Myocyte (in vitro differentiated cells): ENCODE measurements at regions not wholly inside any gene's neighbourhood (a gene's known extent, or its start where the extent isn't known, plus 50 kb on each side); places are given as distances from the start of the nearest gene placed in this dataset.

ENCODE experiments used
- DNase-seq: peaks from one replicate; pipeline ENCODE4 v3.0.0-alpha.2; 2012; ENCODE audit warnings: low read depth

DNA sequence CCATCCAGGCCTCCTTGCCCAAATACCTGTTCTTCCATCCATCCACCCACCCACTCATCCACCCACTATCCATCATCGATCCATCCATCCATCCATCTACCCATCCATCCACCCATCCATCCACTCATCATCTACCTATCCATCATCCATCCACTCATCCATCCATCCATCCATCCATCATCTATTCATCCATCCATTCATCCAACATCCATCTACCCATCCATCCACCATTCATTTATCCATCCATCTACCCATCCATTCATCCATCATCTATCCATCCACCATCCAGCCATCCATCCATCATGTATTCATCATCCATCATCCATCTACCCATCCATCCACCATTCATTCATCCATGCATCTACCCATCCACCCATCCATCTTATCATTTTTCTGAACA is 413.2 kb downstream of the CTTN start:
- DNase-seq: no peak

DNA sequence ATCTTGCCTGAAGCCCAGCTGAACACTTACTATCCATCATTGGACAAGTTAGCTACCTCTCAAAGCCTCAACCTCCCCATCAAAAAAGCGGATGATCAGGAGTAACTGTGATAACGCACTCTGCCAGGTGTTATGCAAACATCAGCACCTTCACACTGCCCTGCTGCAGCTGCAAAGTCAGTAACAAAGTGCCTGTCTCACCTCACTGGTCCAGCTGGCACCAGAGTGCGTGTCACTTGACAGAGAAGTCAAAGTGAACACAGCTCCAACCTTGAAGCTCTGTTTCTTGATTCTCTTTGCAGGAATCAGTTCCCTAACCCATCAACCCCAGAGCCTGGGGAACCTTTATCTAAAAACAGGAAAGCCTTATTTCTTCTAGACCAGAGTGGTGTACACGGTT is 413.6 kb downstream of the CTTN start:
- no peak for DNase-seq

- DNase-seq: no peak
Observed at GRCh38 chr11:70812472-70812871, 414.1 kb downstream of the CTTN start.

GRCh38 chr11:70813651-70814050 is 415.3 kb downstream of the CTTN start:
- DNase-seq: no peak

DNA sequence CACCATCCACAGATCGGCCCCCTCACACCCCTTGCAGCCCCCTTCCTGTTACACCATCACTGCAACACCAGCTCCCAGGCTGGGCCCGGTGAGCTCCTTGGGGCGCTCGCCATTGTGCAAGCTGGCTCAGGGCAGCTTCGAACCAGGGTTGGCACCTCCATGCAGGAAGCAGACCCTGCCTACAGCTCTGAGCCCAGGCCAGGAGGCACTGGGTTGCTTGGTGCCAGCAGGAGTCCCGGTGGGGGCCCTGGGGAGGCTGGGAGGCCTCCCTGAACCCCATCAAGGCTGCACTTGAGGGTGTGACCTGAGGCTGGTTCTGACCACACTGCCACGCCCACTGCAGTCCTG is 417.1 kb downstream of the CTTN start:
- DNase-seq: no peak

GRCh38 chr11:70816156-70816678 is 417.9 kb downstream of the CTTN start:
- DNase-seq: no peak

DNA sequence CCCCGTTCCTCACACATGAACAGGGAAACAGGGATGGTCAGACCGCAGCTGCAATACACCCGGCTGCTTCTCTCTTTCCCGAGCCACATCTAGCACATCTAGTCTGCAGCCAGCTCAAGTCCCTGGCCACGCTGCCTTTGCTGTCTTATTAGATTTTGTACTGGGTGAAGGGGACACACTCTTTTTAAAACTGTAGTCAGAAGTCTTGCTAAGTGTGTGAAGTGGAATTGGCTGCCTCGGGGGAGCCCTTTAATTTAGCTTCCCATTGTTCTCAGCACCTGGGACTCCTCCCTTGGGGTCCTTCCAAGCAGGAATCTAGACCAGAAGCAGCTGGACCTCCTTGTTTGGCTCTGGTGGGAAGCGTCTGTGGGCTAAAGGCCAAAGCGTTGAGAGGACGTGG is 420.0 kb downstream of the CTTN start:
- no peak for DNase-seq

- DNase-seq: no peak
Observed at GRCh38 chr11:70819022-70819421, 420.7 kb downstream of the CTTN start.

DNA sequence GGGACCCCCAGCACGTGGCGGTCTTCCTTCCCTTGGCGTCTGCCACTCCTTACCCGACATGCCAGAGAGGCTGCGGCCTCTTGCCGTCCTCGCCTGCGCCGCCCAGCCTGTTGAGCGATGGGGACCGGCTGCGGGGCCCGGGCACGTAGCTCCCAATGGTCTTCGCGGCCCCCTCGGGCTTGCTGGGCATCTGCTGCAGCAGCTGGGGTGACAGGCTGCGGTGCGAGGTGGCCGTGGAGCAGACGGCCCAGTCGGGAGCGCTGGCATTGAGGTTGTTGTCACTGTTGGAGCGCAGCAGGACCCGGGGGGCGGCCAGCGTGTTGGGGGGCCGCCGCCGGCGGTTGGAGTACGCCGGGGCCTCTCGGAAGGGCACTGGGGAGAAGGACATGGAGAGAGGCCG is 422.0 kb downstream of the CTTN start:
- no peak for DNase-seq

DNA sequence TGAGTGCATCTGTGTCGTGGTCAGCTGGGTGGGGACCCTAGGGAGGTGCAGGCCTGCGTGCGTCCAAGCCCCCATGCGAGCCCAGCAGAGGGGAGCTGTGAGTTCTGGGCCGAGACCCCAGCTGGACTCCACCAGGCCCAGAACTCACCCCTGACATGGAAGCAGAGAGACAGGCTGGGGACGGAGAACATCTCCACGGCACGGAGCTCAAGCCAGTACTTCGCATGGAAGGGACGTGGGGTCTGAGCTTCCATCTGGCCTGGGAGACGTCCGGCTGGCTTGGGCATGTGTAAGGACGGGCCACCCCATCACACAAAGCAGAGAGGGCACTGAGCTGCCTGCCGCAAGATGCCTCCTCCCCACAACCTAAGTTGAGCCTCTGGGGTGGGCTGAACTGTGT is 422.4 kb downstream of the CTTN start:
- DNase-seq: no peak

DNA sequence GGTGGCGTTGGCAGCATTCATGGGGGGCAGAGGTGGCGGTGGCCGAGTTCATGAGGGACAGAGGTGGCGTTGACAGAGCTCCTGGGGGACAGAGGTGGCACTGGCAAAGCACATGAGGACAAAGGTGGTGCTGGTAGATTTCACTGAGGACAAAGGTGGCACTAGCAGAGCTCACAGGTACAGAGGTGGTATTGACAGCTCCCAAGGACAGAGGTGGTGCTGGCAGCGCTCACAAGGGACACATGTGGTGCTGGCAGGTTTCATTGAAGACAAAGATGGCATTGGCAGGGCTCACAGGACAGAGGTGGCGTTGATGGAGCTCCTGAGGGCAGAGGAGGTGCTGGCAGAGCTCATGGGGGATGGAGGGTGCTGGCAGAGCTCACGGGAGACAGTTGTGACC is 425.4 kb downstream of the CTTN start:
- DNase-seq: no peak

DNA sequence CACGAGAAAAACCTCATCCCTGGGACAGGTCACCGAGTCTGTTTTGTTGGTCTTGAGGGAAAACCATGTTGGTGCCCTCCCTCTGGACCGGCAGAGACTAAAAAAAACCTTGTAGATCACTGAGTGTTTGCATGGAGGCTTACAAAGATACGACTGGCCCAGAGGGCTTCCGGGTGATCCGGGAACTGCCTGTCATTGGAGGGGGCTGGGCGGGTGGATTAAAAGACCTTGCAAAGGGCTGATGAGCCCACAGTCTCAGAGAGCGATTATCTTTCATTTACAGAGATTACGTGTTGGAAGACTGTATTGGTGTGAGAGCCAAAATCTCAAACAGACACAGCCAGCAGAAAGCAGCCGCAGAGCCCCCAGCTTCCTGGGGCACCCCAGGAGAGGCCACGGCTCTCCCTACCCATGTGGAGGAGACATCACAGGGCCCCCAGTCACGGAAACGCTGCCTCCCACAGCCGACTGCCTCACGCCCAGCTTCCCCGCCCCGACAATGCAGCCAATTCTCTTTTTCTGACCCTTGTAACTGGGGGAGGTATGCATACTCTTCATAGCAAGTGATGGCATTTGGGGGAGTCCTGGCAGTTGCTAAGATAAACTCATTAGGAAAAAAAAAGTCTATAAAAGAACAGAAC is 426.4 kb downstream of the CTTN start:
- no peak for DNase-seq

DNA sequence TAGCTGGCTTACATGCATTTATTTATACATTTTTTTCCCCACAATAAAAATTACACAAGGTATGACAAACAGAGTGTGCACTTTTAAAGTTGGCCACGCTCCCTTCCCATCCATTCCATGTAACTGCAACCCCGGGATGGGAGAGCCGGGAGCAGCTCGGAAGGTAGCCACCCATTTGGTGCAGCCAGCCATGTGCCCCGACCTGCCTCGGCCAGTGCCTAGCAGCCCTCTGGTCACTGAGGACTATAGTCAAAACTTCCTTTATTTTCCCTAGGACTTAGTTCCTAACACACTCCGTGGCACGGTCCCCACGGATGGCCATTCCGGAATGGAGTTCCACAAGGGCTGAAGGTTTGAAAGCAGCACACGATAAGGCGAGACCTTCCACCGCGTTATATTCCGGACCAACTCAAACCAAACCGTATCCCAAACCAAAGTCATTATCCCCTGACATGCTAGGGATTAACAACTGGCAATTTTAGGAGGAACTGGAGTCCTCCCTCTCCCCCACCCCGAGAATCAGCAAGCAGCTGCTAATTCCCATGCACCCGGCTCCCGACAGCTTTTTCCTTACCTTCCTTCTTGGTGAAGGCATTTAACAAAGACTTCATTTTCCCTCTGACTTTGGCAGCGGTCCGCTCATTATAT is 426.4 kb downstream of the SHANK2 start:
- DNase-seq: peak; percentile 2

- peak; percentile 9 for DNase-seq
Observed at GRCh38 chr11:70826541-70827335, 425.6 kb downstream of the SHANK2 start.

GRCh38 chr11:70828593-70829082 is 423.7 kb downstream of the SHANK2 start:
- DNase-seq: no peak

DNA sequence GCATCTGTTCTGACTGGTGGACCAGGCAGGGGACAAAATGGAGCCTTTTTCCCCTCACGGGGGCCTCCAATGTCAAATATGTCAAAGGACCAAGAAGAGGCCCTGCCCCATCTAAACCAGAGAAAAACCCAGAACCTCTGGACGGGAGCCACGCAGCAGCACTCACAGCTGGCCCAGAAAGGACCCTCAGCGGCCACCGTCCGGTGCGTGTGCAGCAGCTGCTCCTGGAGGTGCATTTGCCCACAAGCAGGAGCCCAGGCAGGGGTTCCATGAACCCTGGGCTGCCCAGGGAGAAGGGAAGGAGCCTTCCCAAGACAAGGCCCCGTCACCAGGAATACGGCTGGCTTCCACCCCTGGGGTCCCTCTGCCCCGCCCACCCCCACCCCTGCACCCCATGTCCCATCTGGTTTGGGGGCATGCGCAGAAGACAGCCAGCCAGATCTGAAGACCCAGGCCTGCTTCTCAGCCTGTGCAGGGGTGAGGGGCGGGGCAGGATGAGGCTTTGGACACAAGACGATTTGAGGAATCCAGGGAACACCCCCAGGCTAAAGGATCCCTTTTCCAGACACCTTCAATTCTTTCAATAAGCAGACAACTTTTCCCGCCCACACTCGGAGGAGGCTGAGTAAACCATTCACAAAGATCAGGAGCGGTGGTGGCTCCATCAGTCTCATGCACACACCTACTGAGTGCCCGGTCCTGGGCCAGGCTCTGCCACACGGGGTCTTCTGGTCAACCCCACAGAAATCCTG is 423.1 kb downstream of the SHANK2 start:
- DNase-seq: no peak

DNA sequence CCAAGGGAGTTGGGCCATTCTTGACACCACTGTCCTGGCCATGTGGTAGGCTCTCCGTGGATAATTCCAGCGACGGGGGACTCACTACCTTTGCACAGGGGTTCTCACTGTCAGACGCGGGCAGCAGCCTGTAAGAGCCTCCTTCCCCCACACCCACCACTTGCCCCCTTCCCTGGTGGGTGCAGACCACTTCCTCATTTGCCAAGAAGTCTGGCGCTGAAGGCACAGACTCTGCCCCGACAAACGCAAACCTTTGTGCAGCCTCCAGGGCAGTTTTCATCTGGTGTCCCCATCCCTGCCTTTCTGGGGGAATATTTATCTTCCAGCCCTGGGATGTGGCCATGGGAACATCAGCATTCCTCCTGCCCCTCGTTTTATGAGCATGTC is 422.5 kb downstream of the SHANK2 start:
- no peak for DNase-seq

DNA sequence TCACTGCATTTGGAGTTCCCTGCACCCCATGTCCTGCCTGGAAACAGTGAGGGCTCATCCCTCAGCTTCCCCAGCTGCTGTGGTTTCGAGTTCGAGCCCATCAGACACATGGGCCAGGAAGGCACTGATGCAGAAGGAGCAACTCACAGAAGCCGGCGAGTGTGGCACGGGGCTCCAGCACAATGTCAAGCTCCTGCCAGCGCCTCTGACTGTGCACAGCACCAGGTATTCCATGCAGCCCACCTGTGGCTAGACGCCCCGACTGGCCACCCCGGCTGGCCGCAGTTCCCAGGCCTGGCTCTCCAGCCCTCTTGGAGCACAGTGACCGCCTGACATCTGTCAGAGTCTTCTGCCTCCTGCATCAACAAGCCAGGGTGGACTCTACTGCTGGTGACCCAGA is 419.4 kb downstream of the SHANK2 start:
- DNase-seq: no peak

DNA sequence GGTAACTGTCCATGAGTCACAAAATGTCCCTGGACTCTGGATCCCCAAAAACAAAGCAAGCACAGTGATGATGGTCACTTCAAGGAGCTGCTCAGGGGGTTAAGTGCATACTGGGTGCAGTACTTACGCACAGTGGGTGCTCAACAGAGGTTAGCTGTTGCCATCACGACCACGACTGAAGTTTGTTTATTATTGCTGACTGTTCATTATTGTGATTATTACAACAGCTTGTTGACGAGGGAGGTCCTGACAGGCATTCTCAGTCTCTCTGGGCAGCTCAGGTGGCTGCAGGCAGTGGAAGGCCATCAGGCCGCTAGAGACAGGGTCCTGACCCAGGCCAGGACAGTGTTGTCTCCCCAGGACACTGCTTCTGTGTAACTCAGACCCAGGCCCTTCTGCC is 418.8 kb downstream of the SHANK2 start:
- no peak for DNase-seq

DNA sequence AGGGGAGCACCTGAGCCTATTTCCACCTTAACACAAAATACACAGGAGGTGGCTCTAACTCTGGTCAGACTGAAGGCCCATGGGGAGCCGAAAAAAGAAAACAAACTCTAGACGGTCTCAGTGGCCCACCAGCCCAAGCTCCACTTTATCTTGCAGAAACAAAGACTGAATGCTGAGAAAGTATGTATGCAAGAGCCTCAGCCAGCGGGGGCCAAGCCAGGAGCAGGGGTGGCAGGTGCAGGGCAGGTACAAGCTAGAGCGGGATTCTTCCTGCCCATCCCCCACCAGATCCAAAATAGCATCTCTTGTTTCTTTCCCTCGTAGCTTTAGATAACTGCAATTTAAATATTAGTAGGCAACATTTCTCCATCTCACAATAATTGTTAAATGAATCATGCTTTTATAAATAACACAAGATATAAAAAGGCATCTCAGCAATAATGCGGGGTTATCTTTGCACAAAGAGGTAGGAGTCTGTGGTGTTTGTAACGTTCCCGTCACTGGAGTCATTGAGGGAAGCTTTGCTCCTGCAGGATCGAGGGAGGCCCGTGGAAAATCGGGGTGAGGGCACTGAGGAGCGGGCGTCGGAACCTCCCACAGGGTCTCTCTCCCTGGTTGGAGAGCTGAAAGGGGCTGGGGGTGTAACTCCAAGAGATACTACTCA is 418.0 kb downstream of the SHANK2 start:
- no peak for DNase-seq

- DNase-seq: no peak
Observed at GRCh38 chr11:70834984-70835560, 417.3 kb downstream of the SHANK2 start.
